Hepatocyte (in vitro differentiated cells): ENCODE measurements at regions not wholly inside any gene's neighbourhood (a gene's known extent, or its start where the extent isn't known, plus 50 kb on each side); places are given as distances from the start of the nearest gene placed in this dataset.

Source experiments
- DNase-seq: peaks from one replicate; pipeline ENCODE4 v3.0.0-alpha.2; 2016; ENCODE audit warnings: low spot score
- H2AFZ ChIP-seq: fragments of 200-600 bp; sonication (generic); 2 replicates; pipeline ENCODE4 v1.6.0; 2016; ENCODE audit warnings: antibody characterized with exemption, mild to moderate bottlenecking
- H3K27ac ChIP-seq: fragments of 200-600 bp; sonication (generic); 2 replicates; pipeline ENCODE4 v1.5.1; 2016; ENCODE audit warnings: mild to moderate bottlenecking
- H3K27me3 ChIP-seq: fragments of 200-600 bp; sonication (generic); 2 replicates; pipeline ENCODE4 v1.6.1; 2016
- H3K36me3 ChIP-seq: fragments of 200-600 bp; sonication (generic); replicated peaks from 2 replicates; pipeline ENCODE4 v1.5.1; 2016; ENCODE audit warnings: low read depth; ENCODE audit not compliant: insufficient read depth
- H3K4me1 ChIP-seq: fragments of 200-600 bp; sonication (generic); 2 replicates; pipeline ENCODE4 v1.5.1; 2016; ENCODE audit warnings: mild to moderate bottlenecking, moderate library complexity; ENCODE audit not compliant: insufficient read depth
- H3K4me2 ChIP-seq: fragments of 200-600 bp; sonication (generic); 2 replicates; pipeline ENCODE4 v1.6.0; 2016
- H3K4me3 ChIP-seq: fragments of 200-600 bp; sonication (generic); 2 replicates; pipeline ENCODE4 v1.5.1; 2016; ENCODE audit warnings: mild to moderate bottlenecking
- H3K79me2 ChIP-seq: fragments of 200-600 bp; sonication (generic); 2 replicates; pipeline ENCODE4 v1.6.0; 2017; ENCODE audit warnings: mild to moderate bottlenecking
- H3K9me2 ChIP-seq: fragments of 200-600 bp; sonication (generic); replicated peaks from 2 replicates; pipeline ENCODE4 v1.6.0; 2017; ENCODE audit warnings: mild to moderate bottlenecking; ENCODE audit not compliant: insufficient read depth
- H3K9me3 ChIP-seq: fragments of 200-600 bp; sonication (generic); 2 replicates; pipeline ENCODE4 v1.5.1; 2016; ENCODE audit warnings: low read depth, mild to moderate bottlenecking
- H4K20me1 ChIP-seq: fragments of 200-600 bp; sonication (generic); 2 replicates; pipeline ENCODE4 v1.6.0; 2016; ENCODE audit warnings: mild to moderate bottlenecking; ENCODE audit not compliant: insufficient read depth, poor library complexity, severe bottlenecking
- EZH2 ChIP-seq: fragments of 200-600 bp; sonication (generic); IDR thresholded peaks from 2 replicates; pipeline ENCODE4 v1.6.1; 2016; ENCODE audit warnings: antibody characterized with exemption, mild to moderate bottlenecking, borderline replicate concordance
- EZH2phosphoT487 ChIP-seq: fragments of 200-600 bp; sonication (generic); IDR thresholded peaks from one replicate; pipeline ENCODE4 v1.6.1; 2018; ENCODE audit warnings: antibody characterized with exemption, mild to moderate bottlenecking, low read depth, moderate library complexity; ENCODE audit not compliant: unreplicated experiment, severe bottlenecking
- WGBS: methylation state at CpG from one replicate; pipeline ENCODE4 v1.1.6; 2016; ENCODE audit warnings: low lambda C conversion rate; ENCODE audit errors: missing lambda C conversion rate; 5-methylcytosine and 5-hydroxymethylcytosine counted together
- TF ChIP-seq, protein P1 (sequence below): fragments of 200-600 bp; sonication (generic); IDR thresholded peaks from 2 replicates; pipeline ENCODE4 v1.5.1; 2016; ENCODE audit warnings: antibody characterized with exemption, mild to moderate bottlenecking; ENCODE audit not compliant: poor library complexity

DNA sequence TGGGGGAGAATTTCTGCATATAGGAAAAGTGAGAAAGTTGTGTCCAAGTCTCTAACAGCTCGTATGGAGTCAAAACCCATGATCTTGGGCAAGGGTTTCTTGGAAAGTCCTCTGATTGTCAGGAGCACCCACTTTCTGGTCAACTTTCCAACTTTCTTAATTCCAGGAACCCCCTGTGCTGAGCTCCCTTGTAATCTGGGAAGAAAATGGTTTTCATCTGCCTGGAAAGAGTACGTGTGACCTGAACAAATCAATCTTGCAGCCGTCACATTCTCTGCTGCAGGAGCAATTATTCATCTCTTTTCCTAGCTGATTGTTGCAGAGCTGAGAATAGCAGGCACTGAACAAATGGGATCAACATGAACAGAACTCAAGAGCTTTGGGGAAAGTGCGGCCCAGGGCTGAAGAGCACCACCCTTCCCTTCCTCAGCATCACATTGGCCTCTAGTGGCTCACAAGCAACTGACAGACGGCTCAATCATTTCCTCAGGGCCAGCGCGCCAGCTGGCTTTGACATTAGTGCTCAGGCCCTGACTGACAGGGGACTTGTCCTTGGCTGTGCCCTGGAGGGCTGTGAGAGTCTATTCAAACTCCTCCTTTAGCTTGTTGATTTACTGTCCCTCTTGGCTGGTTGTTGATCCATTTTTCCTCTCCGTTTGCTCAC, 295.2 kb downstream of the HLX start:
- DNase-seq = no peak
- Histone ChIP-seq H3K4me3 (no peak overlapping the region), H3K4me2 (no peak overlapping the region), H3K4me1 (no peaks in the 10 kb centered on the region), H3K9me2 (no peaks in the 10 kb centered on the region), H3K27ac (no peak overlapping the region), H3K36me3 (no peaks in the 10 kb centered on the region), H4K20me1 (no peaks in the 10 kb centered on the region), H3K9me3 (no peaks in the 10 kb centered on the region), H3K79me2 (no peaks in the 10 kb centered on the region), H2AFZ (no peak overlapping the region), H3K27me3 (no peaks in the 10 kb centered on the region)
- 63% methylated on average over 8 of the region's 8 CpGs for WGBS
- TF ChIP-seq, protein P1, sequence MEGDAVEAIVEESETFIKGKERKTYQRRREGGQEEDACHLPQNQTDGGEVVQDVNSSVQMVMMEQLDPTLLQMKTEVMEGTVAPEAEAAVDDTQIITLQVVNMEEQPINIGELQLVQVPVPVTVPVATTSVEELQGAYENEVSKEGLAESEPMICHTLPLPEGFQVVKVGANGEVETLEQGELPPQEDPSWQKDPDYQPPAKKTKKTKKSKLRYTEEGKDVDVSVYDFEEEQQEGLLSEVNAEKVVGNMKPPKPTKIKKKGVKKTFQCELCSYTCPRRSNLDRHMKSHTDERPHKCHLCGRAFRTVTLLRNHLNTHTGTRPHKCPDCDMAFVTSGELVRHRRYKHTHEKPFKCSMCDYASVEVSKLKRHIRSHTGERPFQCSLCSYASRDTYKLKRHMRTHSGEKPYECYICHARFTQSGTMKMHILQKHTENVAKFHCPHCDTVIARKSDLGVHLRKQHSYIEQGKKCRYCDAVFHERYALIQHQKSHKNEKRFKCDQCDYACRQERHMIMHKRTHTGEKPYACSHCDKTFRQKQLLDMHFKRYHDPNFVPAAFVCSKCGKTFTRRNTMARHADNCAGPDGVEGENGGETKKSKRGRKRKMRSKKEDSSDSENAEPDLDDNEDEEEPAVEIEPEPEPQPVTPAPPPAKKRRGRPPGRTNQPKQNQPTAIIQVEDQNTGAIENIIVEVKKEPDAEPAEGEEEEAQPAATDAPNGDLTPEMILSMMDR = no peak
- TF ChIP-seq EZH2 = no peak
- no peak for TF ChIP-seq EZH2phosphoT487

DNA sequence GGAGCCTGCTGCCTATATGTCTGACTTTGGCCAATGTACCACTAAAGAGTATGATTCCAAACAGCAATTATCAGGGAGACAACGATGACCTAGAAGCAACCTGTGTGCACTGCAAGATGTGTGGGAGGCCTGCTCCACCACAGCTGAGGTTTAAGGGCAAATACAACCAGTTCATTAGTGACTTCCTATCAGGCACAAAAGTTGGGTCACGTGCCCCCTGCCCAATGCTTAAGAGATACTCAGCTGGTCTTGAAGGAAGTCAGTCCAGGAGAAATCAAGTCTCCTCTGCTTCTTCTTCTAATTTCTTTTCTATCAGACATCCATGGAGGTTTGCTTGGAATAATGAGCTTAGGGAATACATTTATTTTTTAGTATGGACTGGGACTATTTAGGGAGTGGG, 296.0 kb downstream of the HLX start:
- Histone ChIP-seq H3K27ac (no peak overlapping the region), H3K4me2 (no peak overlapping the region)

DNA sequence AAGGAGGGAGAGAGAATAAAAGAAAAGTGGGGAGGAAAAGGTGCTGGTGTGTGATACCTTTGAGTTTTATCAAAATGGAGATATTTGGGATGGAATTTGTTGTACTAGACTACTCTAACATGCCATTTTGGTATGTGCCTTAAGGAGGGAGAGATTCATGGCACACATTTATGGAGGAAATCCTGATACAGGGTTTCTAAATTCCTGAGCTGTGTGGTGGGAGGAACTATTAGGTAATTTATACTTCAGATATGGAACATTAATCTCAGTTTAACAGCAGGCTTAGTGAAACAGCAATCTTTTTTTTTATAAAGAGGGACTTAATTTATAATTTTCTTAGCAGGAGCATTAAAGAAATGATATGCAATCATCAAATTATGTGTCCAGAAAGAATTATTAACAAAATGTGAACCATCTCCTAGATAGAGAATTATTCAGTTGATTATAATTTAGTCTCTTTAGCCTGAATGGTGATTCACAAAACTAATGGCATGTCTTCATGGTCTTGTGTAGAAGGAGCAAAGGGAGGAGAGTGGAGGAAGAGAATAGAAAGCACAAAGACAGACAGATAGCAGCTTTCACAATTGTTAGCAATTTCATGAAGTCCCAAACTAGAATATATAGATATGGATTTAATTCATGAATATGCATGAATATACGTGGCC, 301.6 kb downstream of the HLX start:
- no peaks in the 10 kb centered on the region for H3K4me1 ChIP-seq
- no peak overlapping the region for H3K4me2 ChIP-seq
- no peaks in the 10 kb centered on the region for H3K79me2 ChIP-seq
- H3K9me2 ChIP-seq = no peaks in the 10 kb centered on the region
- WGBS = 82% methylated on average over 1 of the region's 1 CpG
- TF ChIP-seq EZH2phosphoT487 (no peak), EZH2 (no peak)
- TF ChIP-seq, protein P1 = no peak
- H3K27me3 ChIP-seq = no peaks in the 10 kb centered on the region
- no peaks in the 10 kb centered on the region for H3K36me3 ChIP-seq
- H3K4me3 ChIP-seq = no peak overlapping the region
- H3K27ac ChIP-seq = no peak overlapping the region
- H4K20me1 ChIP-seq = no peaks in the 10 kb centered on the region
- DNase-seq = no peak
- H2AFZ ChIP-seq = no peak overlapping the region
- H3K9me3 ChIP-seq = no peaks in the 10 kb centered on the region

More for the DNA sequence above, 296.0 kb downstream of the HLX start:
- Histone ChIP-seq H3K27me3 (no peaks in the 10 kb centered on the region), H3K4me1 (no peaks in the 10 kb centered on the region), H4K20me1 (no peaks in the 10 kb centered on the region), H3K4me3 (no peak overlapping the region), H3K79me2 (no peaks in the 10 kb centered on the region), H3K9me2 (no peaks in the 10 kb centered on the region), H3K9me3 (no peaks in the 10 kb centered on the region), H2AFZ (no peak overlapping the region), H3K36me3 (no peaks in the 10 kb centered on the region)
- 85% methylated on average over 2 of the region's 2 CpGs for WGBS
- TF ChIP-seq, protein P1 = no peak
- TF ChIP-seq EZH2 (no peak), EZH2phosphoT487 (no peak)
- DNase-seq = no peak
